ENCODE measurements at regions not wholly inside any gene's neighbourhood (a gene's known extent, or its start where the extent isn't known, plus 50 kb on each side); places are given as distances from the start of the nearest gene placed in this dataset.
"Not testable (repeated sequence)": the region's sequence is repeated elsewhere in the genome, so short reads cannot be mapped to it uniquely, and the experiment has no call there.

GRCh38 chr4:56575820-56576429 is 70.3 kb downstream of the ARL9 start:
- no peak overlapping the region for H3K4me2 ChIP-seq
- no peak for TF ChIP-seq EZH2 (IDR thresholded peaks at IDR 0.05; ENCODE audit: borderline replicate concordance)
- peak; percentile 60 for TF ChIP-seq CTCF (IDR thresholded peaks at IDR 0.05; ENCODE audit: poor library complexity)
- no peaks in the 10 kb centered on the region for H3K27me3 ChIP-seq
- peak; percentile 33 for DNase-seq (ENCODE audit: low spot score)
- H3K9me3 ChIP-seq (ENCODE audit: low read depth), result no peaks in the 10 kb centered on the region
- no peak overlapping the region for H2AFZ ChIP-seq
- no peak overlapping the region for H3K27ac ChIP-seq
- H3K9me2 ChIP-seq (replicated peaks; ENCODE audit: insufficient read depth), result no peaks in the 10 kb centered on the region
- no peaks in the 10 kb centered on the region for H4K20me1 ChIP-seq (ENCODE audit: insufficient read depth, poor library complexity, severe bottlenecking)
- no peak overlapping the region for H3K4me3 ChIP-seq
- 50% methylated on average over 1 of the region's 1 CpG for WGBS (ENCODE audit: low lambda C conversion rate, missing lambda C conversion rate)
- no peaks in the 10 kb centered on the region for H3K36me3 ChIP-seq (replicated peaks; ENCODE audit: insufficient read depth, low read depth)
- H3K79me2 ChIP-seq, result no peaks in the 10 kb centered on the region
- H3K4me1 ChIP-seq (ENCODE audit: insufficient read depth), result no peaks in the 10 kb centered on the region

GRCh38 chr4:56592417-56592816 is 86.8 kb downstream of the ARL9 start:
- DNase-seq (ENCODE audit: low spot score); H3K27ac ChIP-seq; H3K4me1 ChIP-seq (ENCODE audit: insufficient read depth); H3K36me3 ChIP-seq (replicated peaks; ENCODE audit: insufficient read depth, low read depth); H3K9me3 ChIP-seq (ENCODE audit: low read depth); H3K79me2 ChIP-seq; H3K27me3 ChIP-seq; H3K4me2 ChIP-seq; H3K9me2 ChIP-seq (replicated peaks; ENCODE audit: insufficient read depth); H4K20me1 ChIP-seq (ENCODE audit: insufficient read depth, poor library complexity, severe bottlenecking); H3K4me3 ChIP-seq; H2AFZ ChIP-seq: not testable (repeated sequence)
- 95% methylated on average over 16 of the region's 41 CpGs for WGBS (ENCODE audit: low lambda C conversion rate, missing lambda C conversion rate)
